HG03066 (cell line): ENCODE measurements at regions not wholly inside any gene's neighbourhood (a gene's known extent, or its start where the extent isn't known, plus 50 kb on each side); places are given as distances from the start of the nearest gene placed in this dataset.
"Not testable (repeated sequence)": the region's sequence is repeated elsewhere in the genome, so short reads cannot be mapped to it uniquely, and the experiment has no call there.

Experiments
- ATAC-seq: cut with Tn5 transposase; IDR thresholded peaks from one replicate; pipeline ENCODE4 v1.9.1; 2021; ENCODE audit warnings: low read depth; ENCODE audit not compliant: unreplicated experiment

DNA sequence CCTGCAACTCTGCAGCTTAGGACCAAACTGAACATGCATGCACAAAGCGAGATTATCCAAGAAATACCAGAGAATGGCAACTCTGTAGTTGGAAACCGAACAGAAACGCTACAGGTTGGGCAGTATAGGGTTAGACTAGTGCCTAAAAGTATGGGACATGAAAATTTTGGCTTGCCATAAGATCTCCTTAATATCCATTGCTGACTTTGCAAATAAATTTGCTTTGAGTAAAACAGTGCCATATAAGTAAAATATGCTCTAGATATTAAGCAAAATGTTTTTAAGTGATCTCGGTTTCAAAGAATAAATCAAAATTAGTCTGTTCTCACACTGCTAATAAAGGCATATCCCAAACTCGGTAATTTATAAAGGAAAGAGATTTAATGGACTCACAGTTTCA is 456.0 kb downstream of the PRDM9 start:
- no peak for ATAC-seq

DNA sequence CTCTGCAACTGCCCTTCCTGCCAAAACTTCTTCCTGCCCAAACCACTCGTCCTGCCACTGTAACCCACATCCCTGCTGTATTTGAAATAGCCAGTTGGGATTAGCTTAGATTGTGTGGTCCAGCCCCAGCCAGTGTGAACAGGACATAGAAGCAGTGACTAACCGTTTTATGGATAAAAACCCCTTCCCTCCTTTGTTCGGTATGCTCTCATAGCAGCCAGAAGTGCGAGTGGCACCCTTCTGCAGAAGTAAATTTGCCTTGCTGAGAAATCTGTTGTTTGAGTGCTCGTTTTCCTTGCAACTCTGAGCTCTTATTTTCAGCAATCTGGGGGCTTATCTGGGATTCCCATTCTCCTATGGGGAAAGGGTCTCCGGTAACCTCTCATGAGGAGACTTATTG is 470.0 kb downstream of the PRDM9 start:
- no peak for ATAC-seq

DNA sequence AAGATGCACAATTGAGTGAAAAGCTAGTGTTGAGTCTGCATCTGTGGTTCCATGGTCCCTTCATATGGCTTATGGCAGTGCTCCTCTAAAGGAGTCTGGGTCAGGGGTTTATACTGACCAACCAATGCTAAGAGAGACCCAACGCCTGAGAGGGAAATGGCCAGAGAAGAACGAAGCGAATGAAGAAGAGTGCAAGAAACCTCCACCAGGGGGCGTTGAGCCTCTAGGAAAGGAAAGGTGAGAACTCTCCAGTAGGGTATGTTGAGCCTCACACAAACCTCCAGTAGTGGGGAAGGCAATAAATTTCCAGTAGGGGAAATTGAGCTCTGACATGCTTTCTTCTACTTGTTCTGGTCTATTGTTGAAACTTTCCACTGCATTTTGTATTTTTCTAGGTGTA is 470.6 kb downstream of the PRDM9 start:
- no peak for ATAC-seq

- peak; percentile 86 for ATAC-seq
These were observed 484.0 kb downstream of the PRDM9 start for GRCh38 chr5:23991406-23991805.

DNA sequence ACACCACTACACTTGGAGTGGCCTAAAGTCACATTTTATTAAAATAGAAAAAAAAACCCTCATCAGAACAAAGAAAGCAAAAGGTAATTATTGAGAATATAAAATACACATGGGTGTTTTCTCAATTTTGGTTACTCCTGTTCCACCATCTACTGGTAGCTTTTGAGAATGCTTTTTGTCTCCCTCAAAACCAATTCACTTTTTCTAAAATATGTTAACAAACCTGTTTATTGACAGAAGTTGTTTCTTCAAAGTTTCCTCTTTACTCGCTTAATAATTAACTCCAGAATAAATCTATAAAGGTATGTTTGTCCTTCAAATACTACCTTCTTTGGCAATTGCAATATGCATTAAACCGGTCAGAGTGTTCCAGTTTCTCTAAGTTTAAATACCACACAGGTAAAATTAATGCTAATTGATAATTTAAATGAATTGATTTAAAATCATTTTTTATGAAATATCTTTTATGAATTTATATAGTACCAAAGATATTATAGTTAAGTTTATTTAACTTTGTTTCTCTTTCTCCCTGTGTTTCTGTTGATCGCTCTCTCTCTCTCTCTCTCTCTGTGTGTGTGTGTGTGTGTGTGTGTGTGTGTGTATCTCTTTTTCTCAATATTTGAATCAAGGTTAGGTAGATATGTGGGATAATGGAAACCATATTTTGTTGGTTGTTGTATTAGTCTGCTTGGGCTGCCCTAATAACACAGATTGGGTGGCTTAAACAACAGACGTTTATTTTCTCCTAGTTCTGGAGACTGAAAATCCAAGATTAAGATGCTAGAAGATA is 487.4 kb downstream of the PRDM9 start:
- no peak for ATAC-seq

GRCh38 chr5:23996525-23996924 is 489.1 kb downstream of the PRDM9 start:
- no peak for ATAC-seq

DNA sequence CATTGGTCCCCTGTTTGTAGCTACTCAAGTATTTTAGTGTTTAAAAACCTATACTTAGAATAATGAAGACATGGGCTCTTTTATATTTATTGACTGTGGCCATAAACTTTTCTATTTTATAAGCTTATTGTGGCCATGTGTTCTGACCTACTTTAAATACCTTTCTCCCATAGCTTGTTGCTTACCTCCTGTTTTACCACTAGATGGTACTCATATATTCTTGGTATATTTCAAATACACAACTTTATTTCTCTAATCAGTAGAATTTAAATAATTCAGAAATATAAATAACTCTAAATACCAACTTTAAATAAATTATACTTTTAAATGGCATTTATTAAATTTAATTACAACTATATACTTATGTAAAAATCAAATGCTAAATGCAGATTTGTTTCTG is 498.0 kb downstream of the PRDM9 start:
- ATAC-seq: no peak

DNA sequence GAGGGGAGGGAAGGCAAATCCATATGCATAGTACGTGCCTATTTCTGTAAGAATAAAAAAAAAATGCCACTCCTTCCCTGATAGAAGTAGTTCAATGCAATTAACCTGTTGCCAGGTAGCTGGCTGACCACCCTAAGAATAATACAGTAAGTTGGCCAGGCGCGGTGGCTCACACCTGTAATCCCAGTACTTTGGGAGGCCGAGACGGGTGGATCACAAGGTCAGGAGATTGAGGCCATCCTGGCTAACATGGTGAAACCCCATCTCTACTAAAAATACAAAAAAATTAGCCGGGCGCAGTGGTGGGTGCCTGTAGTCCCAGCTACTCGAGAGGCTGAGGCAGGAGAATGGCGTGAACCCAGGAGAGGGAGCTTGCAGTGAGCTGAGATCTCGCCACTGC is 510.3 kb downstream of the PRDM9 start:
- ATAC-seq: not testable (repeated sequence)

- no peak for ATAC-seq
These were observed 518.9 kb downstream of the PRDM9 start for GRCh38 chr5:24026288-24026687.

DNA sequence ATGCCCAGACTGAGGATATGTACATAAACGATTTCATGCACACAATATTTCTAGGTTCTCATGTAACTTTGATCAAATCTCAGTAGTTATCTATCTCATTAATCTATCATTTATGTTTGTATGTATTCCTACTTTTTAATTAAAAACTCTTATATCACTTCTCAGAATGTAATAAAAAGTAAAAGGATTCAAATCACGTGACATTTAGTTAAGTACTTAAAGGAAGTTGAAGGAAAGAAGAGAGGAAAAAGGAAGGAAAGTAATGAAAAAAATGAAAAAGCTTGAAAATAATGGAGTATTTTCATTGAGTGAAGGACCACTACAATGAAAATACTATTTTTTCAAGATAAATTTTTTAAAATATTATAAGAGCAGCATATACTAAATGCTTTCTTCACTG is 535.3 kb downstream of the PRDM9 start:
- ATAC-seq: no peak

- no peak for ATAC-seq
These were observed 537.6 kb downstream of the PRDM9 start for GRCh38 chr5:24045046-24045445.

DNA sequence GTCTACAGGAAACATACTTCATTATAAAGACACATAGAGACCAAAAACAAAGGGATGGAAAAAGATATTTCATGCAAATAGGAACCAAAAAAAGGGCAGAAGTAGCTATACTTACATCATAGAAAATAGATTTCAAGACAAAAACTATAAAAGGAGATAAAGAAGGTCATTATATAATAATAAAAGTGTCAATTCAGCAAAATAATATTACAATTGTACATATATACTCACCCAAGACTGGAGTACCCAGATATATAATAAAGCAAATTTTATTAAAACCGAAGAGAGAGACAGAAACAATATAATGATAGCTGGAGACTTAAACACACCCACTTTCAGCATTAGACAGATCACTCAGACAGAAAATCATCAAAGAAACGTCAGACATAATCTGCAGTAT is 546.3 kb downstream of the PRDM9 start:
- ATAC-seq: no peak

DNA sequence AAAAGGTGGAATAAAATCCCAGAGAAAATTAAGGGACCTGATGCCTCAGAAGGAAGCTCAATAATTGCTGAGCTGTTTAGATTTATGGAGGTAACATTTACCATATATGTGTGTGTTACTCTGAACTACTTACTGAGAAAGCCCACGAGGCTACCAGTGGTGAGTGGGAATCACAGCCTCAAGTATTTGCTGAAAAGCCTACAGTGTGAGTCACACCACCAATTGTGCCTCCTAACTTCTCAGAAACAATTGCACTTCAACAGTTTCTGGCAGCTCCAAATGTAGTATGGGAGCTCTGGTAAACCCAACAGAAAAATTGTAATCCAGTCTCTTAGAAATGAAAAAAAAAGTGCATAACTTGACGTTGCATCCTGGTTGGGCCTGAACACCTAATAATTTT is 551.6 kb downstream of the PRDM9 start:
- ATAC-seq: no peak

DNA sequence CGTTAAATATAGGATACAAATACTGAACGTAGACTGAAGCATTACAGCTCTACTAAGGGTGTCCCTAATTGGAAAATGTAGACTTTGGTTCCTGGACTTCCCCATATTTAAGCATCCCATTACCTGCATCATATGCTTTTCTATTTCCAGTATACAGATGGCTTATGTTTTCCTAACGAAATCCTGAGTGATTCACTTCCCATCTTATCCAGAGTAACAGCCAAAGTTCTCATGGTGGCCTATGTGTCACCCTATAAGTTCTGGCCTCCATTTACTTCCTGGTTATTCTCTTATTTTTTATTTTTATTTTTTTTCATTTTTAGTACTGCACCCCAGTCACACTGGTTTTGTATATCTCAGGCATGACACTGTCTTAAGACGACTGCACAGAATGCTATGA is 552.3 kb downstream of the PRDM9 start:
- ATAC-seq: no peak

GRCh38 chr5:24065779-24066178 is 558.4 kb downstream of the PRDM9 start:
- ATAC-seq: no peak

DNA sequence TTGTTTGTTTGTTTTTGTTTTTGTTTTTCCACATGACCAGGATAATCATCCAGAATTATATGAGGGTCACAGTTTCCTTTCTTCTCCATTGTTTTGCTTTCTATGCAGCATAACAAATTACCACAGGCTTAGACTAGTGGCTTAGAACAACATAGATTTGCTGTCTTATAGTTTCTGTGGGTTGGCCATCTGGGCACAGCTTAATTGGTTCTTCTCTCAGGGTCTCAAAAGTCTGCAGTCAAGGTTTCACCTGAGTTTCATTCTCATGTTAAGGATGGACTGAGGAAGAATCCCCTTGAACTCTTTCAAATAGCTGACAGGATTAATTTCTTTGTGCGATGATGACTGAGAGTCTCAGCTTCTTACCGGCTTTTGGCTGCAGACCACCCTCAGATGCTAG is 559.8 kb downstream of the PRDM9 start:
- ATAC-seq: no peak

DNA sequence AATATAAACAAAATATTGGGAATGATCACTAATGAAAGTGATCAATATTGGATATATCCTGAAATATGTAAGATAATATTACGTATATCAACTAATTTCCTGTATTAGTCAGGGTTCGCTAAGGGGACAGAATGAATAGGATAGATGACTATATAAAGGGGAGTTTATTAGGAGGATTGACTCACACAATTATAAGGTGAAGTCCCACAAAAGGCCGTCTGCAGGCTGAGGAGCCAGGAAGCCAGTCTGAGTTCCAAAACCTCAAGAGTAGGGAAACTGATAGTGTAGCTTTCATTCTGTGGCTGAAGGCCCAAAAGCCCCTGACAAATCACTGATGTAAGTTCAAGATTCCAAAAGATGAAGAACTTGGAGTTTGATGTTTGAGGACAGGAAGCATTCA is 561.1 kb downstream of the PRDM9 start:
- ATAC-seq: no peak

- no peak for ATAC-seq
These were observed 565.7 kb downstream of the PRDM9 start for GRCh38 chr5:24073107-24073506.

- ATAC-seq: no peak
These were observed 564.7 kb downstream of the CDH10 start for GRCh38 chr5:24080046-24080445.

- no peak for ATAC-seq
These were observed 550.6 kb downstream of the CDH10 start for GRCh38 chr5:24094081-24094679.

- no peak for ATAC-seq
These were observed 542.8 kb downstream of the CDH10 start for GRCh38 chr5:24102010-24102409.

- no peak for ATAC-seq
These were observed 541.2 kb downstream of the CDH10 start for GRCh38 chr5:24103451-24104023.
